Heart left ventricle (tissue), 13 donors: ENCODE measurements at regions not wholly inside any gene's neighbourhood (a gene's known extent, or its start where the extent isn't known, plus 50 kb on each side); places are given as distances from the start of the nearest gene placed in this dataset.
A peak's percentile ranks its signal among the peaks of the same experiment; 100 is the strongest.

Source experiments
- POLR2A ChIP-seq, 2 donors: fragments of 450-650 bp; IDR thresholded peaks; one replicate each; pipeline ENCODE4 v1.6.1; 2017; ENCODE audit warnings: antibody characterized with exemption in 2 of 2, mild to moderate bottlenecking in 2 of 2, moderate library complexity in 2 of 2
- TF ChIP-seq, protein P1 (sequence below), 12 donors: fragments of 200-600 bp; sonication (generic) in 4 of 12; IDR thresholded peaks; one replicate each; pipeline versions ENCODE4 v1.5.0 to v1.8.0; 2018 to 2022; ENCODE audit warnings: antibody characterized with exemption in 12 of 12, mild to moderate bottlenecking in 5 of 12
- donor health status: ischemic (EF 13 %, LVEDD 7.1; RV severe dilation, severe dysfunction).
- donor health status: DM: no; HTN: yes; CAD: no.
- donor health status: DM: no; HTN: no; CAD: no.
- donor health status: ischemic (EF 25% LVEDD 6.9; RV normal size, moderate dysfunction).
- donor health status: ischemic (EF 25% LVEDD 5.7; RV mildly dilated, moderate dysfunction).
- donor health status: ischemic (EF 35%, LVEDD 5.7; RV mildly dilated, moderate dysfunction).
- donor health status: nonischemic (EF 11% LVEDD 7.7; RV severe dilation, severe dysfunction).
- donor health status: DM: yes; HTN: yes; CAD: no.
- donor health status: PGD.
- donor health status: ischemic (EF 29% LVEDD 5.4; RV normal size, mild dysfunction).
- donor health status: nonischemic (EF 23%, LVEDD 6.1; RV moderate dilation, normal function).

DNA sequence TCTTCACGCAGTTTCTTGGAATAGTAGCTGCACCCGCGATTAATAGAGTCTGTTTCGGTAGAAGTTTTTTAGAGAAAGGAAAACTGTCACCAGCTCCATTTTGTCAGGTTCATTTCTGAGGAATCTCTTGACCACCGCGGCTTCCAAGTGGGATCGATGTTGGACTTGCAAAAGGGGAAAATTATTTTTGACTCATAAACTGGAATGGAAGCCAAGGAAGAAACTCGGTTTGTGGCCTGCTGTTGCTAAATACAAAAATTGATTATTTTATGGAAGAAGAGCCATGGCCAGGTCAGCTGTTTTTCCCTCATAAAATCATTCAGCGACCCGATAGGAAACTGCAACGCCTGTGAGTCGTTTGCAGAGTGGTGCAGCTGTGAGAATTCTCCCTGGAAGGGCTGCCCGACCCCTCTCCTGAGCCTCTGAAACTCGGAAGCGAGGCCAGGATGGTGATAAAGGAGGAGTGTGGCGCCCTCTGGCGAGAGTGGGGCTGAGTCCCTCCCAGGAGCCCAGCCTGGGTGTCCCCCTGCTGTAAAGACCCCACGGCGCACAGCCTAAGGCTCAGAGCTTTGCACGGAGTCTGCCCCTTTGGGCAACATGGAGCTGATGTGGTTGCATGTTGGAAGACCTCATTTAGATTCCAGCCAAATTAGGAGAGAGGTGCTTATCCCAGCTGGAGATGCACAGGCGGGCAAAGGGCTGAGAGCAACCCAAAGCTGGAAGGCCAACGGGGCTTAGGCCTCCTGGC, 83.6 kb upstream of the SLC25A33 start:
- TF ChIP-seq, protein P1, sequence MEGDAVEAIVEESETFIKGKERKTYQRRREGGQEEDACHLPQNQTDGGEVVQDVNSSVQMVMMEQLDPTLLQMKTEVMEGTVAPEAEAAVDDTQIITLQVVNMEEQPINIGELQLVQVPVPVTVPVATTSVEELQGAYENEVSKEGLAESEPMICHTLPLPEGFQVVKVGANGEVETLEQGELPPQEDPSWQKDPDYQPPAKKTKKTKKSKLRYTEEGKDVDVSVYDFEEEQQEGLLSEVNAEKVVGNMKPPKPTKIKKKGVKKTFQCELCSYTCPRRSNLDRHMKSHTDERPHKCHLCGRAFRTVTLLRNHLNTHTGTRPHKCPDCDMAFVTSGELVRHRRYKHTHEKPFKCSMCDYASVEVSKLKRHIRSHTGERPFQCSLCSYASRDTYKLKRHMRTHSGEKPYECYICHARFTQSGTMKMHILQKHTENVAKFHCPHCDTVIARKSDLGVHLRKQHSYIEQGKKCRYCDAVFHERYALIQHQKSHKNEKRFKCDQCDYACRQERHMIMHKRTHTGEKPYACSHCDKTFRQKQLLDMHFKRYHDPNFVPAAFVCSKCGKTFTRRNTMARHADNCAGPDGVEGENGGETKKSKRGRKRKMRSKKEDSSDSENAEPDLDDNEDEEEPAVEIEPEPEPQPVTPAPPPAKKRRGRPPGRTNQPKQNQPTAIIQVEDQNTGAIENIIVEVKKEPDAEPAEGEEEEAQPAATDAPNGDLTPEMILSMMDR (IDR thresholded peaks at IDR 0.05): peak; percentile 63 to 83 (median 76)
- no peak for TF ChIP-seq POLR2A (IDR thresholded peaks at IDR 0.05)
